Endothelial cell of umbilical vein (primary cell): ENCODE measurements at regions not wholly inside any gene's neighbourhood (a gene's known extent, or its start where the extent isn't known, plus 50 kb on each side); places are given as distances from the start of the nearest gene placed in this dataset.

Experiments
- BruUV-seq: library from RNA; stranded (reverse); fragments of 400-500 nt; replicated peaks from 2 replicates; lab custom pipeline; 2021; lab: Mats Ljungman, UMichigan
- CTCF ChIA-PET: fragments of 300-600, 350-600 bp; sonication (Branson Sonifier 250); formaldehyde crosslinking; loops from one replicate; lab custom pipeline; 2021; ENCODE audit warnings: antibody characterized with exemption, inconsistent platforms; lab: Charles Lee
- POLR2A ChIA-PET: fragments of 300-600, 350-600 bp; sonication (Branson Sonifier 250); formaldehyde crosslinking; loops from one replicate; lab custom pipeline; 2021; ENCODE audit warnings: antibody characterized with exemption, inconsistent platforms; lab: Charles Lee
- DNase-seq: peaks from one replicate; pipeline ENCODE4 v3.0.0-alpha.2; 2011; ENCODE audit warnings: low read depth, low spot score
- FAIRE-seq: peaks from 2 replicates; lab custom pipeline; 2011; peaks lifted over from hg19 to GRCh38; lab: Jason Lieb, UNC
- H2AFZ ChIP-seq: 2 replicates; pipeline ENCODE4 v1.6.0; 2012; ENCODE audit warnings: low read depth, low read length, control low read depth, inconsistent platforms
- H3K27ac ChIP-seq: 2 replicates; pipeline ENCODE4 v1.5.1; 2011; ENCODE audit warnings: low read depth, mild to moderate bottlenecking, control low read depth, low read length, moderate library complexity; ENCODE audit not compliant: insufficient read depth
- H3K27me3 ChIP-seq, 2 experiments: 2 replicates each; pipeline versions ENCODE4 v1.6.0 to v1.6.1; 2011; ENCODE audit warnings: low read length in 2 of 2, mixed read lengths in 1 of 2; ENCODE audit not compliant: control insufficient read depth in 2 of 2, insufficient read depth in 2 of 2
- H3K36me3 ChIP-seq, 2 experiments: 2 replicates in 1 of 2; 3 replicates in 1 of 2; pipeline ENCODE4 v1.5.1; 2011; ENCODE audit warnings: low read length in 2 of 2, mild to moderate bottlenecking in 1 of 2, moderate library complexity in 1 of 2; ENCODE audit not compliant: control insufficient read depth in 2 of 2, insufficient read depth in 2 of 2; ENCODE audit errors: extremely low read depth in 1 of 2
- H3K4me1 ChIP-seq: 3 replicates; pipeline ENCODE4 v1.5.1; 2011; ENCODE audit warnings: mild to moderate bottlenecking, low read length; ENCODE audit not compliant: control insufficient read depth, insufficient read depth; ENCODE audit errors: extremely low read depth
- H3K4me2 ChIP-seq: 2 replicates; pipeline ENCODE4 v1.6.1; 2011; ENCODE audit warnings: low read length, control low read depth, mixed read lengths; ENCODE audit not compliant: insufficient read depth
- H3K4me3 ChIP-seq, 3 experiments: fragments of 200-600 bp in 1 of 3; sonication (generic), shearing (Covaris generic) in 1 of 3; replicated peaks in 1 of 3; 2 replicates each; pipeline ENCODE4 v1.5.1; 2011 to 2016; ENCODE audit warnings: control low read depth in 3 of 3, low read length in 3 of 3, mild to moderate bottlenecking in 2 of 3, inconsistent platforms in 1 of 3, low read depth in 1 of 3, moderate library complexity in 1 of 3; ENCODE audit not compliant: insufficient read depth in 1 of 3
- H3K79me2 ChIP-seq: 2 replicates; pipeline ENCODE4 v1.6.0; 2012; ENCODE audit warnings: low read length, inconsistent platforms; ENCODE audit not compliant: control insufficient read depth, insufficient read depth
- H3K9ac ChIP-seq: replicated peaks from 2 replicates; pipeline ENCODE3; 2011; ENCODE audit warnings: low read length, control low read depth; ENCODE audit not compliant: insufficient read depth; ENCODE audit errors: extremely low read depth
- H3K9me1 ChIP-seq: replicated peaks from 3 replicates; pipeline ENCODE4 v1.6.0; 2011; ENCODE audit warnings: mild to moderate bottlenecking, low read length; ENCODE audit not compliant: control insufficient read depth, insufficient read depth; ENCODE audit errors: extremely low read depth
- H3K9me3 ChIP-seq: replicated peaks from 2 replicates; pipeline ENCODE4 v1.5.1; 2012; ENCODE audit warnings: low read length, inconsistent platforms; ENCODE audit not compliant: control insufficient read depth, insufficient read depth
- H4K20me1 ChIP-seq: replicated peaks from 2 replicates; pipeline ENCODE3; 2011; ENCODE audit warnings: mild to moderate bottlenecking, low read length; ENCODE audit not compliant: control insufficient read depth, insufficient read depth; ENCODE audit errors: extremely low read depth
- CTCF ChIP-seq, 2 donors: IDR thresholded peaks; 1 replicate in 1 of 2; 2 replicates in 1 of 2; pipeline ENCODE4 v1.5.1; 2011; ENCODE audit warnings: low read length in 2 of 2, mild to moderate bottlenecking in 2 of 2, moderate library complexity in 2 of 2, control low read depth in 1 of 2, inconsistent platforms in 1 of 2, low read depth in 1 of 2; ENCODE audit not compliant: insufficient read depth in 1 of 2; ENCODE audit errors: extremely low read depth in 1 of 2
- EZH2 ChIP-seq: IDR thresholded peaks from 2 replicates; pipeline ENCODE4 v1.6.1; 2012; ENCODE audit warnings: borderline replicate concordance, low read depth, mild to moderate bottlenecking, moderate library complexity, low read length, inconsistent platforms; ENCODE audit not compliant: severe bottlenecking
- FOS ChIP-seq: IDR thresholded peaks from 2 replicates; pipeline ENCODE4 v1.6.1; 2011; ENCODE audit warnings: mild to moderate bottlenecking, low read length, moderate library complexity, borderline replicate concordance; ENCODE audit not compliant: insufficient read depth
- GATA2 ChIP-seq: IDR thresholded peaks from 2 replicates; pipeline ENCODE4 v1.7.0; 2011; ENCODE audit warnings: low read depth, mild to moderate bottlenecking, moderate library complexity, mixed read lengths, low read length; ENCODE audit not compliant: insufficient read length, insufficient read depth
- JUN ChIP-seq: IDR thresholded peaks from 2 replicates; pipeline ENCODE4 v1.6.1; 2011; ENCODE audit warnings: borderline replicate concordance, low read depth; ENCODE audit not compliant: insufficient read length, insufficient read depth
- MAX ChIP-seq: IDR thresholded peaks from 2 replicates; pipeline ENCODE4 v1.6.1; 2011; ENCODE audit not compliant: insufficient read depth, insufficient read length
- MYC ChIP-seq: IDR thresholded peaks from one replicate; pipeline ENCODE4 v1.6.1; 2011; ENCODE audit warnings: mild to moderate bottlenecking, low read depth, low read length
- POLR2A ChIP-seq: IDR thresholded peaks from 2 replicates; pipeline ENCODE4 v1.6.1; 2012; ENCODE audit warnings: low read depth, mild to moderate bottlenecking, control low read depth, low read length
- POLR2AphosphoS5 ChIP-seq: IDR thresholded peaks from 2 replicates; pipeline ENCODE4 v1.6.1; 2012; ENCODE audit warnings: low read depth, mild to moderate bottlenecking, control low read depth, low read length, moderate library complexity; ENCODE audit not compliant: insufficient read depth
- dilution Hi-C: fragments of 300-500 bp; cut with MboI; formaldehyde crosslinking; loops from one replicate; pipeline ENCODE4 v1.15.0; 2019; ENCODE audit warnings: low sequenced_read_pairs; ENCODE audit not compliant: extremely low pct_ligation_motif_present
- intact Hi-C: fragments of 100-400 bp; cut with micrococcal nuclease; formaldehyde crosslinking; loops from one replicate; pipeline ENCODE4 v1.10.0; 2022

GRCh38 chr2:16211341-16211740 lies 271.0 kb downstream of the MYCN start:
- Histone ChIP-seq H3K4me1 (no peaks in the 10 kb centered on the region), H3K9me3 (peaks cover 3% of the 10 kb centered on the region), H3K9ac (no peak overlapping the region), H3K27me3 (no peaks in the 10 kb centered on the region), H4K20me1 (no peaks in the 10 kb centered on the region), H3K36me3 (no peaks in the 10 kb centered on the region), H2AFZ (no peak overlapping the region), H3K27ac (no peak overlapping the region), H3K9me1 (no peaks in the 10 kb centered on the region), H3K4me2 (no peak overlapping the region), H3K79me2 (no peaks in the 10 kb centered on the region), H3K4me3 (no peak overlapping the region)
- dilution Hi-C loops (no loop called here), intact Hi-C loops (no loop called here)
- BruUV-seq: no TSS peak
- DNase-seq: no peak
- ChIA-PET POLR2A (no interaction called here), CTCF (no interaction called here)
- TF ChIP-seq GATA2 (no peak), EZH2 (no peak), POLR2AphosphoS5 (no peak), CTCF (IDR thresholded peaks at IDR 0.05; ENCODE audit: extremely low read depth in 1 of 2, insufficient read depth in 1 of 2, low read depth in 1 of 2, low read length in 2 of 2) (no peak)
- FAIRE-seq: no peak

GRCh38 chr2:16210841-16211240 lies 270.5 kb downstream of the MYCN start:
- Histone ChIP-seq H3K9me1 (no peaks in the 10 kb centered on the region), H3K4me2 (no peak overlapping the region), H3K9me3 (peaks cover 3% of the 10 kb centered on the region), H3K9ac (no peak overlapping the region), H3K4me1 (no peaks in the 10 kb centered on the region), H3K4me3 (no peak overlapping the region), H3K27ac (no peak overlapping the region), H4K20me1 (no peaks in the 10 kb centered on the region), H2AFZ (no peak overlapping the region), H3K79me2 (no peaks in the 10 kb centered on the region), H3K36me3 (no peaks in the 10 kb centered on the region), H3K27me3 (no peaks in the 10 kb centered on the region)
- dilution Hi-C loops (no loop called here), intact Hi-C loops (no loop called here)
- TF ChIP-seq CTCF (IDR thresholded peaks at IDR 0.05; ENCODE audit: extremely low read depth in 1 of 2, insufficient read depth in 1 of 2, low read depth in 1 of 2, low read length in 2 of 2): no peak
- no peak for TF ChIP-seq MYC
- TF ChIP-seq EZH2: no peak
- TF ChIP-seq FOS: no peak
- TF ChIP-seq MAX: no peak
- no peak for TF ChIP-seq JUN
- TF ChIP-seq GATA2: no peak
- no peak for TF ChIP-seq POLR2AphosphoS5
- TF ChIP-seq POLR2A: no peak
- POLR2A ChIA-PET: no interaction called here
- CTCF ChIA-PET: no interaction called here
- no peak for DNase-seq
- no TSS peak for BruUV-seq
- FAIRE-seq: no peak
